LHCN-M2 (cell line): ENCODE measurements at regions not wholly inside any gene's neighbourhood (a gene's known extent, or its start where the extent isn't known, plus 50 kb on each side); places are given as distances from the start of the nearest gene placed in this dataset.

Experiments
- DNase-seq: peaks from one replicate; pipeline ENCODE4 v3.0.0-alpha.2; 2012; ENCODE audit warnings: low read depth

- no peak for DNase-seq
Observed at GRCh38 chr2:83787189-83787588, 671.9 kb downstream of the SUCLG1 start.

GRCh38 chr2:83786140-83786539, 672.9 kb downstream of the SUCLG1 start:
- DNase-seq, result no peak

- no peak for DNase-seq
Observed at GRCh38 chr2:83784947-83785346, 674.1 kb downstream of the SUCLG1 start.

DNA sequence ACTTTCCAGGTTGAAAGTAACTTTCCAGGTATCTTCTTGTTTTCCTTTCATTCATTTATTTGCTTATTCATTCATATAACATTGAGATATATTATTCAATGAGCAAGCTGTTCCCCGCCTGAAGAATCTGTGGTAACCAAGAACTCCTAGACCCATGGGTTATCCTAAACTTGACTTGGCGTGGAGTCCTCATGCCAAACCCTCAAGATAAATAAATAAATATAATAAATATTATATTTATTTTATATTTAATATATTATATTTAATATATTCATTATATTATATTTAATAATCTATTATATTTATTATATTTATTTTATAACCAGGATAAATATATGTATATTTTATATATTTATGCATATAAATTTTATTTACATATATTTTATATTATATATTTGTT, 674.8 kb downstream of the SUCLG1 start:
- no peak for DNase-seq

DNA sequence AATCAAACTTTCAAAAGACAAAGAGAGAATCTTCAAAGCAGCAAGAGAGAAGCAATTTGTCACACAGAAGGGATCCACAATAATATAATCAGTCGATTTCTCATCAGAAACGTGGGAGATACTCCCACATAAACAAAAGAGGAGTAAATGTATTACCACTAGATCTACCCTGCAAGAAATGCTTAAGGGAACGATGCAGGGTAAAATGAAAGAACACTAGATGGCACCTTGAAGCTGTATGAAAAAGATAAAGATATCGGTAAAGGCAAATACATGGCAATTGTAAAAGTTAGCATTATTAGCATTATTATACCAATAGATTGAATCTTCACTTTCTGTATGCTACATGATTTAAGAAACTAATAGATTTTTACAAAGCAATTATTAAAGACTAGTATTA, 677.0 kb downstream of the SUCLG1 start:
- DNase-seq, result no peak

GRCh38 chr2:83764447-83765005, 694.6 kb downstream of the SUCLG1 start:
- DNase-seq, result no peak

DNA sequence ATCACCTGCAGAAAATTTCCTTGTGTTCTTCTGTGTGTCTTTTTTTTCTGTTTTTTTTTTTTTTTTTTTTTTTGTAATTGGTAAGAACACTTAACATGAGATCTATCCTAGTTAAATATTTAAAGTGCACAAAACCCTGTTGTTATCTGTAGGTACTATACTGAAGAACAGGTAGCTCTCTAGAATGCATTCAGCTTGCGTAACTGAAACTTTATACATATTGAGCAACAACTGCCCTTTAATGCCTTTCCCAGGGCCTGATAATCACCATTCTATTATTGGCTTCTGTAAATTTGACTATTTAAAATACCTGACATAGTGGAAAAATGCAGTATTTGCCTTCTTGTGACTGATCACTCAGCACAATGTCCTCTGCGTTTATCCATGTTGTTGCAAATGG, 701.8 kb downstream of the SUCLG1 start:
- no peak for DNase-seq

DNA sequence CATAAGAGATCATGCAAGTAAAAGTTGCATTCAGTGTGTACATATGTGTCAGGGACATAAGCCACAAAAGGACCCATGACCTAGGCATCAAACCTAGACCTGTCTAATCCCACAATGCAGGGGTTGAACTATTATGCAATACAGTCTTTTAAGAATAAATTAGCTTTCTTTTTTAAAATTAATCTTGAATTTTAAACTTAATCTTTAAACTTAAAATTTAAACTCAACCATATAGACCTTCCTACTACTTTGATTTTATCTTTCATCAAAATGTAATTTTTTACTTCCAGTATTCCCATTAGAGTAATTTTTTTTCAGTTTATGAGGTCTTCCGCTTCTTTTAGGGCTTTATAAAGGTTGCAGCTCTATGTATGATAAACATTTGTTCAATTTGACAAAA, 702.9 kb downstream of the SUCLG1 start:
- no peak for DNase-seq

- no peak for DNase-seq
Observed at GRCh38 chr2:83747141-83747540, 711.9 kb downstream of the SUCLG1 start.

DNA sequence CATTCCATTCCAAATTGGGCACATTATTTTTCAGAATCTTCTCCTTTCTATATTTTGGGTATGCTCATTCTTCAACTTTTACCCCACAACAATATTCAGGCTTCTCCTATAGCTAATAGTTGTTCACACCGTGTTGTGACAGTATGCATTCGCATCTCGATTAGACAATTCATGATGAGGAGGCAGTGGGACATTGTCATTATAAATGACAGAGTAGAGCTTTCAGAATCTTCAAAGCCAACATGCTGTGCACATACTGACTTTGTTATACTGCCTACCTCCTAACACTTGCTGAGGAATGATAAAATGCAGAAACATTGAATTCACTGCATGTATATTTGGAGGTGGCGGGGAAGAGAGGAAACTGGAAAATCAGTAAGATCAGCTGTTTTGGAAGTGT, 714.2 kb downstream of the SUCLG1 start:
- no peak for DNase-seq

DNA sequence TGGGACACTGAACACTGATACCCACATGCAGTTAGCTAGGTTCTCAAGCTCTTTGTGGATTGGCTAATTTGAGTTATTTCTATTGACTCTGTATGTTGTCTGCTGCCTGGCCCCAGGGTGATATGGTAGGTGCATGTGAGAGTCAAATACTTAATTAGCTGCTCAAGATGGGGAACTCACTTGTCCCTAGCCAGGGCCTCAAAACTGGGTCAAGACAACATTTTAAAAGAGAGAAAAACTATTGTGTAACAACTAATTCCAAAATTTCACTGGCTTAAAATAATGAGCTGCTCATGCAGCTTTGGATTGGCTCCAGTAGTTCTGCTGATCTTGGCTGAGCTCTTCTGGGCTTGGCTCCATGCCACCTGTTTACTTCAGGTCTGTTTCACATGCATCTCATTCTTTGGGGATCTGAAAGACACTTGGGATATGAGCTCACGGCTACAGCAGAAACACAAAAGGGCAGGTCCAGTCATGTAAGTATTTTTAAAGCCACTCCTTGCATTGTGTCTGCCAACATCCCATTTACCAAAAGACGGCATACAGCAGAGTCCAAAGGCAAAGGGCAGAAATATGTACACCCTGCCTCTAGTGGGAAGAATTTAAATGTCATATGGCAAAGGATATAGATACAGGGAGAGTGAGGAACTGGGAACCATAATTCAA, 716.8 kb downstream of the SUCLG1 start:
- DNase-seq, result peak; percentile 3

GRCh38 chr2:83730223-83730622, 728.9 kb downstream of the SUCLG1 start:
- DNase-seq, result peak; percentile 1

DNA sequence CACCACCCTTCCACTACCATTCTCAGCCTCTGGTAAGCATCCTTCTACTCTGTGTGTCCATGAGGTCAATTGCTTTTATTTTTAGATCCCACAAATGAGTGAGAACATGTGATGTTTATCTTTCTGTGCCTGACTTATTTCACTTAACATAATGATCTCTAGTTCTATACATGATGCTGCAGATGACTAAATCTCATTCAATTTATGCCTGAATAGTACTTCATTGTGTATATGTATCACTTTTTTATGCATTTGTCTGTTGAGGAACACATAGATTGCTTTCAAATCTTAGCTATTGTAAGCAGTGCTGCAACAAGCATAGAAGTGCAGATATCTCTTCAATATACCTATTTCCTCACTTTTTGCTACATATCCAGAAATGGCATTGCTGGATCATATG, 733.3 kb downstream of the SUCLG1 start:
- DNase-seq, result no peak

- DNase-seq, result no peak
Observed at GRCh38 chr2:83705146-83705545, 753.9 kb downstream of the SUCLG1 start.

- DNase-seq, result no peak
Observed at GRCh38 chr2:83703598-83703997, 755.5 kb downstream of the SUCLG1 start.

DNA sequence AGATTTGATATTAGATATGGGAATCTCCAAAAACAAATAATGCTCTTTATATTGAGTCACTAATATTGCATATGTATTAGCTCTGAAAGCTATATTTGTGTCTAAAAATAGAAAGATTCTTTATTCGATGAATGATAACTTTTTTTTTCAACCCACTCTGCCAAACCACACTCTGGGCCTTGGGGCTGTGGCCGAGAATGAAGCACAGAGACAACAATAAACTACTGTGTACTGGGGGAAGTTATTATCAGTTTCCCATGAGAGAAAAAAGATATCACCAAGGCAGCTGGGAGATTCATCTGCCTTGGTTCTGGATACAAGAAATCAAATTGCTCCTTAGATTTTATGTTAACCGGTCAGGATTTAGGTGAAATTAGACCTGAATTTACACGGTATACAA, 762.2 kb downstream of the SUCLG1 start:
- no peak for DNase-seq

DNA sequence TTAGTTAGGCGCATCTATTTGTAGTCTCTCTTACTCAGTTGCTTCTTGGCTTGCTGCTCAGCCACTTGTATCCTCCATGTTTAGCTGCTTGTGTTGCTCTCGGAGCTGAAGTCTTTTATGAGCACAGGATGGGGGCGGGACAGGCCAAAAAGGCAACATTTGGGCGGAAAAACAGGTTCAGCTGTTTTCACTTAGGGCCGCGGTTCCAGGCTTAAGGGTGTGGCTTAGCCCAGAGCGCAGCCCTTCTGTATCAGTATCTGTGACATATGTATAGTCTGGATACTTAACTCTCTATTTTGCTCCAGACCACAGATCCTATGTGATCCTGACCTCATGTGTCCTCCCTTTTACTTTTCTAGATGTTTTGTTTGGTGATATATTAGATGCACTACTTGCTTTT, 763.5 kb downstream of the SUCLG1 start:
- DNase-seq, result no peak

- DNase-seq, result no peak
Observed at GRCh38 chr2:83695037-83695436, 764.0 kb downstream of the SUCLG1 start.

GRCh38 chr2:83689402-83689801, 769.7 kb downstream of the SUCLG1 start:
- no peak for DNase-seq

- DNase-seq, result peak; percentile 38
Observed at GRCh38 chr2:83686863-83687262, 772.2 kb downstream of the SUCLG1 start.

DNA sequence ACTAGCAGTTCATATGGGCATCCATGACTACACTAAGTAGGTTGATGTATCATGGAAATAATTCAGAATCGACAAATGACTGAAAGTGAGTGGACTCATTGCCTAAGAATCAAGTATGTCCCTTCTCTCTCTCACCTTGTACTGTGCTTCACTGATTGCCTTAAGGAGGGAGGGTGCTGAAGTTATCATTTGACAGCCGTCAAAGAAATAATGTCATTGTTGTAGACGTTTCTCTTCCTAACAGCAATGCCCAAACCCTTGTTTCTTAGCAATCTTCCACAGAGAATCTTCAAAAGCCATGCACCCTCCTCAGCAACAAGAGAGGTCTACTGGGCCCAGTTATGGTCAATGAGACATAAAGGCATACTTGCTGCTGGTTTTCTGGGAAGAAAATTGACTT, 785.0 kb downstream of the SUCLG1 start:
- no peak for DNase-seq

GRCh38 chr2:83665894-83666293, 793.2 kb downstream of the SUCLG1 start:
- DNase-seq, result peak; percentile 1

- no peak for DNase-seq
Observed at GRCh38 chr2:83665154-83665553, 793.9 kb downstream of the SUCLG1 start.

- DNase-seq, result no peak
Observed at GRCh38 chr2:83661711-83662110, 797.4 kb downstream of the SUCLG1 start.
